HG02840 (cell line): ENCODE measurements at regions not wholly inside any gene's neighbourhood (a gene's known extent, or its start where the extent isn't known, plus 50 kb on each side); places are given as distances from the start of the nearest gene placed in this dataset.

Experiments
- ATAC-seq: cut with Tn5 transposase; IDR thresholded peaks from one replicate; pipeline ENCODE4 v1.9.1; 2021; ENCODE audit warnings: mild to moderate bottlenecking, moderate library complexity, moderate number of reproducible peaks; ENCODE audit not compliant: unreplicated experiment, low FRiP score

- ATAC-seq: no peak
Measured at GRCh38 chr17:27239584-27239983, 54.3 kb upstream of the WSB1 start.

GRCh38 chr17:27240086-27240801, 53.7 kb upstream of the WSB1 start:
- no peak for ATAC-seq

- ATAC-seq: no peak
Measured at GRCh38 chr17:27240802-27241155, 53.1 kb upstream of the WSB1 start.

GRCh38 chr17:27241346-27241946, 52.5 kb upstream of the WSB1 start:
- no peak for ATAC-seq

GRCh38 chr17:27242951-27243350, 51.0 kb upstream of the WSB1 start:
- no peak for ATAC-seq

GRCh38 chr17:27244011-27244410, 49.9 kb upstream of the WSB1 start:
- ATAC-seq: no peak
